IPS-20b (cell line): ENCODE measurements at regions not wholly inside any gene's neighbourhood (a gene's known extent, or its start where the extent isn't known, plus 50 kb on each side); places are given as distances from the start of the nearest gene placed in this dataset.

Source experiments
- H3K27ac ChIP-seq: one replicate; pipeline ENCODE4 v1.5.1; 2013; ENCODE audit warnings: low read length
- H3K27me3 ChIP-seq: 2 replicates; pipeline ENCODE4 v1.6.1; 2013; ENCODE audit warnings: mild to moderate bottlenecking, low read length, inconsistent platforms; ENCODE audit not compliant: insufficient read depth
- H3K36me3 ChIP-seq: 2 replicates; pipeline ENCODE4 v1.6.1; 2013; ENCODE audit warnings: low read depth, mild to moderate bottlenecking, inconsistent platforms, low read length, moderate library complexity; ENCODE audit not compliant: insufficient read depth
- H3K4me1 ChIP-seq: 2 replicates; pipeline ENCODE4 v1.6.1; 2013; ENCODE audit warnings: mild to moderate bottlenecking, control low read depth, inconsistent platforms, low read length, moderate library complexity; ENCODE audit not compliant: insufficient read depth
- H3K4me3 ChIP-seq: 2 replicates; pipeline ENCODE4 v1.5.1; 2013; ENCODE audit warnings: mild to moderate bottlenecking, low read length, inconsistent platforms
- H3K9ac ChIP-seq: 2 replicates; pipeline ENCODE4 v1.6.1; 2013; ENCODE audit warnings: low read depth, mild to moderate bottlenecking, inconsistent platforms, low read length, moderate library complexity
- H3K9me3 ChIP-seq: 2 replicates; pipeline ENCODE4 v1.6.1; 2013; ENCODE audit warnings: mild to moderate bottlenecking, low read depth, low read length, inconsistent platforms; ENCODE audit not compliant: insufficient read depth

GRCh38 chr6:94130478-94130877, 711.1 kb upstream of the EPHA7 start:
- Histone ChIP-seq H3K27ac (no peak overlapping the region), H3K36me3 (no peaks in the 10 kb centered on the region), H3K4me1 (peaks cover 8% of the 10 kb centered on the region; the same call in 1 of the 2 replicates), H3K9me3 (no peaks in the 10 kb centered on the region), H3K4me3 (no peak overlapping the region), H3K27me3 (no peaks in the 10 kb centered on the region), H3K9ac (no peak overlapping the region)

- H3K27ac ChIP-seq: no peak overlapping the region
- H3K9me3 ChIP-seq: no peaks in the 10 kb centered on the region
- H3K4me1 ChIP-seq: peaks cover 8% of the 10 kb centered on the region; the same call in 1 of the 2 replicates
- H3K27me3 ChIP-seq: no peaks in the 10 kb centered on the region
- H3K36me3 ChIP-seq: no peaks in the 10 kb centered on the region
- no peak overlapping the region for H3K9ac ChIP-seq
- H3K4me3 ChIP-seq: no peak overlapping the region
These were observed 710.6 kb upstream of the EPHA7 start for GRCh38 chr6:94129926-94130325.

- Histone ChIP-seq H3K9me3 (no peaks in the 10 kb centered on the region), H3K27me3 (no peaks in the 10 kb centered on the region), H3K4me3 (no peak overlapping the region), H3K27ac (no peak overlapping the region), H3K4me1 (peaks cover 8% of the 10 kb centered on the region; the same call in 1 of the 2 replicates), H3K36me3 (no peaks in the 10 kb centered on the region), H3K9ac (no peak overlapping the region)
These were observed 708.4 kb upstream of the EPHA7 start for GRCh38 chr6:94127716-94128115.

- Histone ChIP-seq H3K4me3 (no peak overlapping the region), H3K4me1 (no peaks in the 10 kb centered on the region), H3K9ac (no peak overlapping the region), H3K36me3 (no peaks in the 10 kb centered on the region), H3K27me3 (no peaks in the 10 kb centered on the region), H3K9me3 (no peaks in the 10 kb centered on the region), H3K27ac (no peak overlapping the region)
These were observed 705.0 kb upstream of the EPHA7 start for GRCh38 chr6:94124333-94124732.

- Histone ChIP-seq H3K36me3 (no peaks in the 10 kb centered on the region), H3K9me3 (no peaks in the 10 kb centered on the region), H3K27ac (no peak overlapping the region), H3K4me1 (no peaks in the 10 kb centered on the region), H3K4me3 (no peak overlapping the region), H3K9ac (no peak overlapping the region), H3K27me3 (no peaks in the 10 kb centered on the region)
These were observed 701.7 kb upstream of the EPHA7 start for GRCh38 chr6:94121094-94121493.

GRCh38 chr6:94099072-94099471, 679.7 kb upstream of the EPHA7 start:
- no peaks in the 10 kb centered on the region for H3K27me3 ChIP-seq
- H3K9me3 ChIP-seq: no peaks in the 10 kb centered on the region
- H3K36me3 ChIP-seq: no peaks in the 10 kb centered on the region
- no peak overlapping the region for H3K9ac ChIP-seq
- H3K4me3 ChIP-seq: no peak overlapping the region
- H3K27ac ChIP-seq: no peak overlapping the region
- no peaks in the 10 kb centered on the region for H3K4me1 ChIP-seq

- Histone ChIP-seq H3K27me3 (no peaks in the 10 kb centered on the region), H3K4me1 (no peaks in the 10 kb centered on the region), H3K36me3 (no peaks in the 10 kb centered on the region), H3K27ac (no peak overlapping the region), H3K9ac (no peak overlapping the region), H3K4me3 (no peak overlapping the region), H3K9me3 (no peaks in the 10 kb centered on the region)
These were observed 676.6 kb upstream of the EPHA7 start for GRCh38 chr6:94095961-94096360.

GRCh38 chr6:94089941-94090340, 670.6 kb upstream of the EPHA7 start:
- no peaks in the 10 kb centered on the region for H3K27me3 ChIP-seq
- no peak overlapping the region for H3K27ac ChIP-seq
- no peak overlapping the region for H3K4me3 ChIP-seq
- no peaks in the 10 kb centered on the region for H3K36me3 ChIP-seq
- no peak overlapping the region for H3K9ac ChIP-seq
- no peaks in the 10 kb centered on the region for H3K9me3 ChIP-seq
- H3K4me1 ChIP-seq: peaks cover 7% of the 10 kb centered on the region; the same call in 1 of the 2 replicates

GRCh38 chr6:94088870-94089269, 669.5 kb upstream of the EPHA7 start:
- Histone ChIP-seq H3K27me3 (no peaks in the 10 kb centered on the region), H3K4me1 (peaks cover 7% of the 10 kb centered on the region; the same call in 1 of the 2 replicates), H3K9ac (no peak overlapping the region), H3K27ac (no peak overlapping the region), H3K9me3 (no peaks in the 10 kb centered on the region), H3K4me3 (no peak overlapping the region), H3K36me3 (no peaks in the 10 kb centered on the region)

- H3K4me1 ChIP-seq: peaks cover 9% of the 10 kb centered on the region; the same call in 1 of the 2 replicates
These were observed 655.4 kb upstream of the EPHA7 start for GRCh38 chr6:94074764-94075163.

GRCh38 chr6:94071835-94072234, 652.5 kb upstream of the EPHA7 start:
- H3K9me3 ChIP-seq: no peaks in the 10 kb centered on the region
- H3K36me3 ChIP-seq: no peaks in the 10 kb centered on the region
- H3K4me1 ChIP-seq: peaks cover 9% of the 10 kb centered on the region; the same call in 1 of the 2 replicates
- H3K4me3 ChIP-seq: no peak overlapping the region
- no peak overlapping the region for H3K9ac ChIP-seq
- H3K27me3 ChIP-seq: no peaks in the 10 kb centered on the region
- H3K27ac ChIP-seq: no peak overlapping the region

More at GRCh38 chr6:94074764-94075163, 655.4 kb upstream of the EPHA7 start:
- Histone ChIP-seq H3K27me3 (no peaks in the 10 kb centered on the region), H3K27ac (no peak overlapping the region), H3K9me3 (no peaks in the 10 kb centered on the region), H3K9ac (no peak overlapping the region), H3K4me3 (no peak overlapping the region), H3K36me3 (no peaks in the 10 kb centered on the region)

GRCh38 chr6:94065707-94066337, 646.5 kb upstream of the EPHA7 start:
- H3K4me1 ChIP-seq: peaks cover 10% of the 10 kb centered on the region; the same call in 1 of the 2 replicates
- no peak overlapping the region; the same call in 1 of the 2 replicates for H3K4me3 ChIP-seq
- no peaks in the 10 kb centered on the region for H3K36me3 ChIP-seq
- no peaks in the 10 kb centered on the region for H3K9me3 ChIP-seq
- H3K27ac ChIP-seq: no peak overlapping the region
- no peaks in the 10 kb centered on the region for H3K27me3 ChIP-seq
- H3K9ac ChIP-seq: no peak overlapping the region
